Lower leg skin (tissue), 4 donors: ENCODE measurements at regions not wholly inside any gene's neighbourhood (a gene's known extent, or its start where the extent isn't known, plus 50 kb on each side); places are given as distances from the start of the nearest gene placed in this dataset.

Source experiments
- DNase-seq, 2 donors: peaks; one replicate each; pipeline ENCODE4 v3.0.0-alpha.2; 2019; ENCODE audit warnings: low spot score in 2 of 2
- H3K4me3 ChIP-seq: fragments of 200-600 bp; sonication (generic); 2 replicates; pipeline ENCODE4 v1.5.1; 2017; ENCODE audit warnings: mild to moderate bottlenecking, low read depth; ENCODE audit not compliant: poor library complexity, severe bottlenecking
- POLR2A ChIP-seq, 2 donors: fragments of 450-650 bp; IDR thresholded peaks; one replicate each; pipeline ENCODE4 v1.6.1; 2016 to 2017; ENCODE audit warnings: antibody characterized with exemption in 2 of 2, mild to moderate bottlenecking in 1 of 2, moderate library complexity in 1 of 2
- WGBS, 2 donors: methylation state at CpG; one replicate each; pipeline ENCODE4 v1.1.5; 2018; 5-methylcytosine and 5-hydroxymethylcytosine counted together
- intact Hi-C: fragments of 100-400 bp; cut with DNase I; formaldehyde crosslinking; loops from one replicate; pipeline ENCODE4 v1.15.0; 2023; ENCODE audit warnings: low total_unique reads
- TF ChIP-seq, protein P1 (sequence below), 3 donors: fragments of 450-650 bp; IDR thresholded peaks; one replicate each; pipeline ENCODE4 v1.5.1; 2016; ENCODE audit warnings: antibody characterized with exemption in 3 of 3, mild to moderate bottlenecking in 3 of 3, moderate library complexity in 2 of 3

- WGBS, 2 donors, result 77 to 82% methylated on average over 3 of the region's 3 CpGs
- intact Hi-C loops, result no loop called here
- DNase-seq, result no peak
- TF ChIP-seq POLR2A (IDR thresholded peaks at IDR 0.05), result no peak
- TF ChIP-seq, protein P1, sequence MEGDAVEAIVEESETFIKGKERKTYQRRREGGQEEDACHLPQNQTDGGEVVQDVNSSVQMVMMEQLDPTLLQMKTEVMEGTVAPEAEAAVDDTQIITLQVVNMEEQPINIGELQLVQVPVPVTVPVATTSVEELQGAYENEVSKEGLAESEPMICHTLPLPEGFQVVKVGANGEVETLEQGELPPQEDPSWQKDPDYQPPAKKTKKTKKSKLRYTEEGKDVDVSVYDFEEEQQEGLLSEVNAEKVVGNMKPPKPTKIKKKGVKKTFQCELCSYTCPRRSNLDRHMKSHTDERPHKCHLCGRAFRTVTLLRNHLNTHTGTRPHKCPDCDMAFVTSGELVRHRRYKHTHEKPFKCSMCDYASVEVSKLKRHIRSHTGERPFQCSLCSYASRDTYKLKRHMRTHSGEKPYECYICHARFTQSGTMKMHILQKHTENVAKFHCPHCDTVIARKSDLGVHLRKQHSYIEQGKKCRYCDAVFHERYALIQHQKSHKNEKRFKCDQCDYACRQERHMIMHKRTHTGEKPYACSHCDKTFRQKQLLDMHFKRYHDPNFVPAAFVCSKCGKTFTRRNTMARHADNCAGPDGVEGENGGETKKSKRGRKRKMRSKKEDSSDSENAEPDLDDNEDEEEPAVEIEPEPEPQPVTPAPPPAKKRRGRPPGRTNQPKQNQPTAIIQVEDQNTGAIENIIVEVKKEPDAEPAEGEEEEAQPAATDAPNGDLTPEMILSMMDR (IDR thresholded peaks at IDR 0.05), result no peak
- no peak overlapping the region for H3K4me3 ChIP-seq
Measured at GRCh38 chr5:21063146-21063545, 1075.1 kb upstream of the CDH18 start.

GRCh38 chr5:21058289-21058688 lies 1070.3 kb upstream of the CDH18 start:
- no peak for DNase-seq
- TF ChIP-seq, protein P1 (IDR thresholded peaks at IDR 0.05), result no peak
- TF ChIP-seq POLR2A (IDR thresholded peaks at IDR 0.05), result no peak
- 91 to 94% methylated on average over 5 of the region's 5 CpGs for WGBS, 2 donors
- intact Hi-C loops, result no loop called here
- no peak overlapping the region for H3K4me3 ChIP-seq

- TF ChIP-seq, protein P1 (IDR thresholded peaks at IDR 0.05), result no peak
- no peak for TF ChIP-seq POLR2A (IDR thresholded peaks at IDR 0.05)
- no peak overlapping the region for H3K4me3 ChIP-seq
- 94 to 97% methylated on average over 1 of the region's 1 CpG for WGBS, 2 donors
- DNase-seq, result no peak
- intact Hi-C loops, result no loop called here
Measured at GRCh38 chr5:21051945-21052344, 1063.9 kb upstream of the CDH18 start.

DNA sequence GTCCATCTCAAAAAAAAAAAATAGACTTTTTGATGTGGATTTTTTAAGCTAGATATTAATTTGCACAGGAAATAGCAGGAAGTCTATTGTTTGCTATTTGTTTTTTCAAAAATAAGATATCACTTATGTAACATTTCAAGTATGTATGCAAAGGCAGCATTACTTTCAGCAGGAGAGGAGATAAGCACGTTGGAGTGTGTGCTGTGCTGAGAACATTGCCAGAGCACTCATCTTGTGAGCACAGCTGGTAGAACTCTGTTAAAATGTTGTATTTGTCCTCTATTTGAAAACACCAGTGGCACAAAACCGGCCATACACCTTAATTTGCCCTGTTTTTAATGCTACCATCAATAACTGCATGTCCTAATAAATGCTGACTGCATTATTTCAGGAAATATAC lies 1061.9 kb upstream of the CDH18 start:
- intact Hi-C loops, result loop anchor here (10.0 kb wide), 1 partner anchor 1345 kb away; no protein-coding TSS in a partner anchor
- WGBS, 2 donors, result 63 to 64% methylated on average over 2 of the region's 2 CpGs
- H3K4me3 ChIP-seq, result no peak overlapping the region
- no peak for TF ChIP-seq POLR2A (IDR thresholded peaks at IDR 0.05)
- TF ChIP-seq, protein P1 (IDR thresholded peaks at IDR 0.05), result no peak
- DNase-seq, result no peak

DNA sequence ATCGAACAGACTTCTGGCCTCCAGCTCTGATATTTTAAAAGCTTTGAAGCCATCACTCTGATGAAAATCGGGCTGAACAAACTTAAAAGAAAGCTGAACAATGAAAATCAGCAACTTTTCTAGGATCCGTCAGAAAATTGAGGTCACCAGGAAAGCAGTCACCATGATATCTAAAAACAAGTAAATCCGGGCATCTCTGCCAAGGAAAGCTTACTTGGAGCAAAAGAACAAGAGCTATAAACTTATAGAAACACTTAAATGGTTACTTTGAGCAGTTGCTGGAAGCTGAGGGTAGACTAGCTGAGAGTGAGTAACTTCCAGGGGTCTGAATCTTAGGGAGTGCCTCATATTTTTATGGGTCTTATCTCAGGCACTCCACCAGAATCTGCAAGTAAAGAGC lies 1043.0 kb upstream of the CDH18 start:
- intact Hi-C loops, result no loop called here
- 67 to 68% methylated on average over 4 of the region's 4 CpGs for WGBS, 2 donors
- no peak for TF ChIP-seq POLR2A (IDR thresholded peaks at IDR 0.05)
- TF ChIP-seq, protein P1 (IDR thresholded peaks at IDR 0.05), result no peak
- no peak for DNase-seq
- no peak overlapping the region for H3K4me3 ChIP-seq

DNA sequence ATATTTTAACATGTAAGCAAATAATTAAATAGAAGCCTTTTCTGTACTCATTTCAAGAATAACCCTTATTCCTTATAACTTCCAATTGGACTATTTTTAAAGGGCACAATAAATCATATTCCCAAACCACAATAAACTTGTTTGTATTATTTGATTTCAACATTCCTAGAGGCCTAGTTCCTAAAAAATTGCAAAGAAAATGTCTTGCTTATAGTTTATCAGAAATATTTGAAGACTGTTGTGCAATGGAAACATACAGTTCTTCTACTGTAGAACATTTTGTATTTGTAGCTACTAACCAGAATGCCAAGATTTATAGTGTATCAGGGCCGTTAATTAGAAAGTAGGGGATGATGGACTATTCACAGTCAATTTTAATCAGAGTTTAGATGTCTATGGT lies 1037.0 kb upstream of the CDH18 start:
- intact Hi-C loops, result no loop called here
- TF ChIP-seq, protein P1 (IDR thresholded peaks at IDR 0.05), result no peak
- no peak for TF ChIP-seq POLR2A (IDR thresholded peaks at IDR 0.05)
- DNase-seq, result no peak
- no peak overlapping the region for H3K4me3 ChIP-seq
- 59 to 70% methylated on average over 1 of the region's 1 CpG for WGBS, 2 donors
